H9 (cell line): ENCODE measurements at regions not wholly inside any gene's neighbourhood (a gene's known extent, or its start where the extent isn't known, plus 50 kb on each side); places are given as distances from the start of the nearest gene placed in this dataset.

Experiments
- DNase-seq: peaks from one replicate; pipeline ENCODE4 v3.0.0-alpha.2; 2017
- H2AFZ ChIP-seq: one replicate; pipeline ENCODE4 v1.6.1; 2013; ENCODE audit warnings: mild to moderate bottlenecking, low read length, control low read depth, moderate library complexity
- H2AK5ac ChIP-seq: 2 replicates; pipeline ENCODE4 v1.6.1; 2013; ENCODE audit warnings: low read length, control low read depth, mixed read lengths; ENCODE audit not compliant: insufficient read length
- H2BK120ac ChIP-seq: one replicate; pipeline ENCODE4 v1.6.1; 2013; ENCODE audit warnings: low read depth, mild to moderate bottlenecking, low read length, control low read depth, inconsistent platforms; ENCODE audit not compliant: poor library complexity, severe bottlenecking
- H2BK12ac ChIP-seq: 2 replicates; pipeline ENCODE4 v1.6.1; 2013; ENCODE audit warnings: low read length, control low read depth, mixed read lengths, low read depth; ENCODE audit not compliant: insufficient read length
- H2BK15ac ChIP-seq: 2 replicates; pipeline ENCODE4 v1.6.1; 2013; ENCODE audit warnings: low read depth, low read length, control low read depth
- H2BK20ac ChIP-seq: one replicate; pipeline ENCODE4 v1.6.1; 2013; ENCODE audit warnings: low read depth, mild to moderate bottlenecking, low read length, control low read depth, inconsistent platforms; ENCODE audit not compliant: poor library complexity, severe bottlenecking
- H2BK5ac ChIP-seq: 2 replicates; pipeline ENCODE4 v1.6.1; 2013; ENCODE audit warnings: low read length, control low read depth, mixed read lengths; ENCODE audit not compliant: insufficient read length
- H3K14ac ChIP-seq: 2 replicates; pipeline ENCODE4 v1.6.1; 2013; ENCODE audit warnings: low read length, control low read depth; ENCODE audit not compliant: insufficient read depth
- H3K18ac ChIP-seq: 2 replicates; pipeline ENCODE4 v1.6.1; 2013; ENCODE audit warnings: low read depth, mild to moderate bottlenecking, mixed read lengths, low read length, control low read depth; ENCODE audit not compliant: insufficient read length
- H3K23ac ChIP-seq: 2 replicates; pipeline ENCODE4 v1.6.1; 2013; ENCODE audit warnings: low read length, control low read depth, mixed read lengths, low read depth; ENCODE audit not compliant: insufficient read length
- H3K23me2 ChIP-seq: 2 replicates; pipeline ENCODE4 v1.6.1; 2013; ENCODE audit warnings: low read depth, mild to moderate bottlenecking, mixed read lengths, low read length, control low read depth; ENCODE audit not compliant: insufficient read length, poor library complexity, severe bottlenecking
- H3K27ac ChIP-seq: 2 replicates; pipeline ENCODE4 v1.5.1; 2013; ENCODE audit warnings: low read length, control low read depth, mixed read lengths, low read depth; ENCODE audit not compliant: insufficient read length
- H3K27me3 ChIP-seq: 2 replicates; pipeline ENCODE4 v1.6.1; 2013; ENCODE audit warnings: low read length, control low read depth, inconsistent platforms; ENCODE audit not compliant: insufficient read depth
- H3K4ac ChIP-seq: 2 replicates; pipeline ENCODE4 v1.6.1; 2013; ENCODE audit warnings: low read depth, mild to moderate bottlenecking, control low read depth, inconsistent platforms, low read length, moderate library complexity
- H3K4me1 ChIP-seq: 2 replicates; pipeline ENCODE4 v1.6.1; 2013; ENCODE audit warnings: low read length, control low read depth, inconsistent platforms; ENCODE audit not compliant: insufficient read depth
- H3K4me2 ChIP-seq: 2 replicates; pipeline ENCODE4 v1.6.1; 2013; ENCODE audit warnings: low read length, control low read depth, mixed read lengths; ENCODE audit not compliant: insufficient read length, insufficient read depth
- H3K56ac ChIP-seq: 2 replicates; pipeline ENCODE4 v1.6.1; 2013; ENCODE audit warnings: low read depth, mild to moderate bottlenecking, mixed read lengths, low read length, control low read depth; ENCODE audit not compliant: insufficient read length
- H3K79me1 ChIP-seq: 2 replicates; pipeline ENCODE4 v1.6.1; 2013; ENCODE audit warnings: low read depth, mild to moderate bottlenecking, moderate library complexity, low read length, control low read depth, inconsistent platforms; ENCODE audit not compliant: insufficient read depth, poor library complexity, severe bottlenecking
- H3K79me2 ChIP-seq: 2 replicates; pipeline ENCODE4 v1.6.1; 2013; ENCODE audit warnings: low read length, control low read depth, inconsistent platforms; ENCODE audit not compliant: insufficient read depth
- H3K9ac ChIP-seq: 2 replicates; pipeline ENCODE4 v1.6.1; 2013; ENCODE audit warnings: low read length, control low read depth, mixed read lengths; ENCODE audit not compliant: insufficient read length; ENCODE audit errors: extremely low read depth
- H3K9me3 ChIP-seq: one replicate; pipeline ENCODE4 v1.6.1; 2013; ENCODE audit warnings: low read depth, low read length, inconsistent platforms; ENCODE audit not compliant: control insufficient read depth
- H3T11ph ChIP-seq: one replicate; pipeline ENCODE4 v1.6.1; 2013; ENCODE audit warnings: mild to moderate bottlenecking, low read length, control low read depth, inconsistent platforms
- H4K20me1 ChIP-seq: one replicate; pipeline ENCODE4 v1.6.1; 2013; ENCODE audit not compliant: control insufficient read depth, insufficient read length, insufficient read depth
- H4K5ac ChIP-seq: 2 replicates; pipeline ENCODE4 v1.6.1; 2013; ENCODE audit warnings: low read depth, mild to moderate bottlenecking, mixed read lengths, low read length, control low read depth; ENCODE audit not compliant: insufficient read length
- H4K8ac ChIP-seq: replicated peaks from 2 replicates; pipeline ENCODE4 v1.6.1; 2013; ENCODE audit warnings: low read length, control low read depth, mixed read lengths, low read depth; ENCODE audit not compliant: insufficient read length
- H4K91ac ChIP-seq: 2 replicates; pipeline ENCODE4 v1.6.1; 2013; ENCODE audit warnings: low read depth, mild to moderate bottlenecking, moderate library complexity, mixed read lengths, low read length, control low read depth; ENCODE audit not compliant: insufficient read length
- H3K27ac Mint-ChIP-seq, 3 experiments: 2 replicates in 2 of 3; 3 replicates in 1 of 3; pipeline ENCODE4 v1.8.0; 2020 to 2021; ENCODE audit warnings: mixed read lengths in 3 of 3, mild to moderate bottlenecking in 1 of 3, moderate library complexity in 1 of 3
- H3K27me3 Mint-ChIP-seq: 2 replicates; pipeline ENCODE4 v1.8.0; 2021; ENCODE audit warnings: low read depth, mild to moderate bottlenecking, moderate library complexity, mixed read lengths
- H3K36me3 Mint-ChIP-seq, 3 experiments: 2 replicates in 2 of 3; 3 replicates in 1 of 3; pipeline ENCODE4 v1.8.0; 2020 to 2021; ENCODE audit warnings: low read depth in 3 of 3, mixed read lengths in 3 of 3; ENCODE audit not compliant: insufficient read depth in 1 of 3
- H3K4me1 Mint-ChIP-seq, 2 experiments: 2 replicates each; pipeline ENCODE4 v1.8.0; 2020; ENCODE audit warnings: mixed read lengths in 2 of 2
- H3K4me3 Mint-ChIP-seq, 2 experiments: 2 replicates in 1 of 2; 3 replicates in 1 of 2; pipeline ENCODE4 v1.8.0; 2020 to 2021; ENCODE audit warnings: mild to moderate bottlenecking in 2 of 2, mixed read lengths in 2 of 2, moderate library complexity in 1 of 2
- H3K9me3 Mint-ChIP-seq, 2 experiments: 2 replicates in 1 of 2; 3 replicates in 1 of 2; pipeline ENCODE4 v1.8.0; 2020; ENCODE audit warnings: mild to moderate bottlenecking in 2 of 2, mixed read lengths in 2 of 2, moderate library complexity in 1 of 2
- CTCF ChIP-seq: fragments of 200-600 bp; sonication (generic); conservative IDR thresholded peaks from 3 replicates; pipeline ENCODE4 v1.8.0; 2021; ENCODE audit warnings: antibody characterized with exemption, mild to moderate bottlenecking
- WGBS: extraction: QIAGEN DNeasy Blood & Tissue Kit; methylation state at CpG from one replicate; pipeline ENCODE4 v1.1.7; 2013; ENCODE audit warnings: missing lambda C conversion rate, low lambda C conversion rate, mixed read lengths; ENCODE audit not compliant: insufficient read length; ENCODE audit errors: extremely low coverage; 5-methylcytosine and 5-hydroxymethylcytosine counted together

DNA sequence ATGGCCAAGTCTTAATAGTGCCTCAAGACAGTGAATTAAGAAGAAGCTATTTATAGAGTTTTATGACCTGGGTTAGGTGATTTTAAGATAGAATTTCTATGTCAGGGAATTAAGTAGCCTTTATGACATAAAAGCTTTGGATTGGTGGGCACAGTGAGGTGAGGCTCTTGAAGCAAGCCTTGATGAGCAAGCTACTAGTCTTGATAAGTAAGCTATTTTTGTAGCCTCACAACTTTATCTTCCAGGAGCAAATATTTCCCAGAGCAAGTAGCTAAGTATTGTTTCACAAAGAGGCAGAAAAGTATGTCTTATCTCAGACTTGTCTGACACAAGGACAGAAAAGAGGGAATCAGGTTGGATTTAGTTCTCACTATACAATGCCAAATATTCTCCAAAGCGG is 491.7 kb upstream of the RASGRP1 start:
- Histone ChIP-seq H3K4me1 (no peaks in the 10 kb centered on the region), H4K20me1 (no peaks in the 10 kb centered on the region), H3K23ac (no peak overlapping the region), H2BK5ac (no peak overlapping the region), H3K9ac (no peak overlapping the region), H2AFZ (no peak overlapping the region), H3K79me2 (no peaks in the 10 kb centered on the region), H3K79me1 (no peaks in the 10 kb centered on the region), H3K18ac (no peak overlapping the region), H3K4ac (no peak overlapping the region), H3K9me3 (no peaks in the 10 kb centered on the region), H4K8ac (no peak overlapping the region), H3K4me2 (no peak overlapping the region), H4K5ac (no peak overlapping the region), H3T11ph (no peak overlapping the region), H2BK15ac (no peak overlapping the region), H3K56ac (no peak overlapping the region), H3K27me3 (no peaks in the 10 kb centered on the region), H2AK5ac (no peak overlapping the region), H3K27ac (no peak overlapping the region), H2BK20ac (no peak overlapping the region), H3K23me2 (no peaks in the 10 kb centered on the region), H2BK120ac (no peak overlapping the region), H2BK12ac (no peak overlapping the region), H3K14ac (no peak overlapping the region), H4K91ac (no peak overlapping the region)
- Mint-ChIP-seq H3K36me3 (no peaks in the 10 kb centered on the region), H3K4me3 (no peak overlapping the region), H3K4me1 (peaks cover 0 to 2% of the 10 kb centered on the region in 2 experiments; a peak in 1 of 4 replicates), H3K9me3 (no peaks in the 10 kb centered on the region), H3K27me3 (no peaks in the 10 kb centered on the region), H3K27ac (no peak overlapping the region)
- WGBS = no CpG with 5 or more reads among the region's 1 CpG
- no peak for TF ChIP-seq CTCF
- no peak for DNase-seq
